ENCODE measurements at regions not wholly inside any gene's neighbourhood (a gene's known extent, or its start where the extent isn't known, plus 50 kb on each side); places are given as distances from the start of the nearest gene placed in this dataset.

DNA sequence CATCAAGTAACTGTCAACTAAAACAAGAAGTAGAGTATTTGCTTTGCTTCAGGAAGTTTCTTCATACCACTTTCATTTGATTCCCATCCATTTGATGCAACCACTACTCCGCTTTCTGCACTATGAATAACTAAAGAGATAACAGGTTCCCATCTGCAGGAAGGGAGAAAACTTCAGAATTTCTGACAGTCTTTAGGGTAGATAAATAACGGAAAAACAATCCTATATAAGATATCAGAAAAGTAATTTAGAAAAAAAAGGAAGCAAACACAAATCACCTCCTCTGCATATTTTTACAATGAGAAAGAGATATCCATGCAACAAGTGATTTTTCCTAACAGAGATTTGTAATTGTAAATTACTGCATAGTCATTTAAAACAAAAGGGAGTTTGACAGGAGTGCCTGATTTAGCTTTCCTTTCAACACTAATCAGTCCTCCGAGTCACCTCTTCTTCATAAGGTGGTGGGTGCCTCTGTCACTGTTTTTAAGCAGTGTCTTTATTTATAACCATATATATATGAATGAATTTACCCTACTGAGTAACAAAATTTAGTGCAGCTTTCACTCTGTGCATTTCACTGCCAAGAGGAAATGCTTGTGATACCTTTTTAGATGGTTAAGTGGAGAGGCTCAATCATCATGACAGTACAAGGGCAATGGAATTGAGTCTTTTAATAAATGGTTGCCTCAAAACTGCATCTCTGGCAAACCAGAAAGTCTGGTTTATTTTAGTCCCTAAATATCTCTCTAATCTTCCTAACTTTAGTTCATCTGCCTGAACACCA, 1920.4 kb downstream of the MRPL39 start:
- no peak for DNase-seq
- Histone ChIP-seq H4K20me1 (ENCODE audit: insufficient read depth, low read length) (no peaks in the 10 kb centered on the region), H3K9ac (ENCODE audit: low read length) (no peak overlapping the region), H3K27me3 (replicated peaks; ENCODE audit: insufficient read depth, low read length) (no peaks in the 10 kb centered on the region), H3K4me3 (ENCODE audit: low read length) (no peak overlapping the region), H3K9me2 (replicated peaks; ENCODE audit: insufficient read depth, low read length) (no peaks in the 10 kb centered on the region), H3K27ac (ENCODE audit: low read length) (no peak overlapping the region), H3K4me2 (ENCODE audit: low read depth, low read length) (no peak overlapping the region), H3K36me3 (replicated peaks; ENCODE audit: insufficient read depth, low read length) (no peaks in the 10 kb centered on the region), H2AFZ (ENCODE audit: low read length) (no peak overlapping the region), H3K9me3 (replicated peaks; ENCODE audit: insufficient read depth, low read length) (no peaks in the 10 kb centered on the region), H3F3A (ENCODE audit: insufficient read depth, low read length) (no peaks in the 10 kb centered on the region), H3K4me1 (ENCODE audit: low read length) (no peaks in the 10 kb centered on the region), H3K79me2 (ENCODE audit: low read length) (no peaks in the 10 kb centered on the region)
- TF ChIP-seq EZH2 (optimal IDR thresholded peaks at IDR 0.05; ENCODE audit: low read depth, low read length) (no peak), CTCF (IDR thresholded peaks at IDR 0.05; ENCODE audit: low read length) (no peak), EZH2phosphoT487 (IDR thresholded peaks at IDR 0.05; ENCODE audit: low read length) (no peak)

GRCh38 chr21:23684431-23684830, 1922.8 kb downstream of the MRPL39 start:
- no peak for DNase-seq
- TF ChIP-seq EZH2 (optimal IDR thresholded peaks at IDR 0.05; ENCODE audit: low read depth, low read length) = no peak
- no peak for TF ChIP-seq EZH2phosphoT487 (IDR thresholded peaks at IDR 0.05; ENCODE audit: low read length)
- TF ChIP-seq CTCF (IDR thresholded peaks at IDR 0.05; ENCODE audit: low read length) = no peak
- Histone ChIP-seq H3K27me3 (replicated peaks; ENCODE audit: insufficient read depth, low read length) (no peaks in the 10 kb centered on the region), H3K4me1 (ENCODE audit: low read length) (no peaks in the 10 kb centered on the region), H2AFZ (ENCODE audit: low read length) (no peak overlapping the region), H3K9me2 (replicated peaks; ENCODE audit: insufficient read depth, low read length) (no peaks in the 10 kb centered on the region), H3K9me3 (replicated peaks; ENCODE audit: insufficient read depth, low read length) (no peaks in the 10 kb centered on the region), H3K4me2 (ENCODE audit: low read depth, low read length) (no peak overlapping the region), H3K9ac (ENCODE audit: low read length) (no peak overlapping the region), H3K27ac (ENCODE audit: low read length) (no peak overlapping the region), H3F3A (ENCODE audit: insufficient read depth, low read length) (no peaks in the 10 kb centered on the region), H4K20me1 (ENCODE audit: insufficient read depth, low read length) (no peaks in the 10 kb centered on the region), H3K79me2 (ENCODE audit: low read length) (no peaks in the 10 kb centered on the region), H3K36me3 (replicated peaks; ENCODE audit: insufficient read depth, low read length) (no peaks in the 10 kb centered on the region), H3K4me3 (ENCODE audit: low read length) (no peak overlapping the region)

- Histone ChIP-seq H3K79me2 (ENCODE audit: low read length) (no peaks in the 10 kb centered on the region), H3K27ac (ENCODE audit: low read length) (peak overlapping the region; percentile 20; the same call in 1 of the 2 replicates), H2AFZ (ENCODE audit: low read length) (peak overlapping the region; percentile 69), H3K4me3 (ENCODE audit: low read length) (peak overlapping the region; percentile 16; the same call in 1 of the 2 replicates), H3K9ac (ENCODE audit: low read length) (no peak overlapping the region), H3K9me2 (replicated peaks; ENCODE audit: insufficient read depth, low read length) (no peaks in the 10 kb centered on the region), H3K27me3 (replicated peaks; ENCODE audit: insufficient read depth, low read length) (no peaks in the 10 kb centered on the region), H3K36me3 (replicated peaks; ENCODE audit: insufficient read depth, low read length) (no peaks in the 10 kb centered on the region), H4K20me1 (ENCODE audit: insufficient read depth, low read length) (no peaks in the 10 kb centered on the region), H3K4me2 (ENCODE audit: low read depth, low read length) (peak overlapping the region; percentile 48), H3F3A (ENCODE audit: insufficient read depth, low read length) (no peaks in the 10 kb centered on the region), H3K9me3 (replicated peaks; ENCODE audit: insufficient read depth, low read length) (no peaks in the 10 kb centered on the region), H3K4me1 (ENCODE audit: low read length) (peaks cover 6% of the 10 kb centered on the region; the same call in 1 of the 2 replicates)
- peak; percentile 52 for DNase-seq
- TF ChIP-seq EZH2phosphoT487 (IDR thresholded peaks at IDR 0.05; ENCODE audit: low read length) (no peak), CTCF (IDR thresholded peaks at IDR 0.05; ENCODE audit: low read length) (no peak), EZH2 (optimal IDR thresholded peaks at IDR 0.05; ENCODE audit: low read depth, low read length) (no peak)
Measured at GRCh38 chr21:23664193-23664694, 1943.0 kb downstream of the MRPL39 start.
